Neural crest cell (in vitro differentiated cells): ENCODE measurements at regions not wholly inside any gene's neighbourhood (a gene's known extent, or its start where the extent isn't known, plus 50 kb on each side); places are given as distances from the start of the nearest gene placed in this dataset.

Experiments used
- DNase-seq: peaks from one replicate; pipeline ENCODE4 v3.0.0; 2021; ENCODE audit warnings: low read depth, mixed read lengths, low spot score
- H3K27ac Mint-ChIP-seq: one replicate; pipeline ENCODE4 v1.8.0; 2021; ENCODE audit warnings: mild to moderate bottlenecking, mixed read lengths; ENCODE audit not compliant: unreplicated experiment
- H3K27me3 Mint-ChIP-seq: 2 replicates; pipeline ENCODE4 v1.8.0; 2021; ENCODE audit warnings: low read depth, mild to moderate bottlenecking, mixed read lengths
- H3K36me3 Mint-ChIP-seq: 2 replicates; pipeline ENCODE4 v1.8.0; 2021; ENCODE audit warnings: low read depth, mild to moderate bottlenecking, mixed read lengths
- H3K4me1 Mint-ChIP-seq: 2 replicates; pipeline ENCODE4 v1.8.0; 2021; ENCODE audit warnings: mixed read lengths
- H3K4me3 Mint-ChIP-seq: one replicate; pipeline ENCODE4 v1.8.0; 2021; ENCODE audit warnings: mild to moderate bottlenecking, mixed read lengths
- H3K9me3 Mint-ChIP-seq: 2 replicates; pipeline ENCODE4 v1.8.0; 2021; ENCODE audit warnings: mixed read lengths
- TF ChIP-seq, protein P1 (sequence below): fragments of 200-600 bp; sonication (generic); conservative IDR thresholded peaks from 2 replicates; pipeline ENCODE4 v1.5.0; 2021; ENCODE audit warnings: antibody characterized with exemption, mild to moderate bottlenecking

- H3K27me3 Mint-ChIP-seq, result no peaks in the 10 kb centered on the region
- DNase-seq, result no peak
- H3K27ac Mint-ChIP-seq, result no peak overlapping the region
- peaks cover 17% of the 10 kb centered on the region for H3K4me1 Mint-ChIP-seq
- TF ChIP-seq, protein P1, sequence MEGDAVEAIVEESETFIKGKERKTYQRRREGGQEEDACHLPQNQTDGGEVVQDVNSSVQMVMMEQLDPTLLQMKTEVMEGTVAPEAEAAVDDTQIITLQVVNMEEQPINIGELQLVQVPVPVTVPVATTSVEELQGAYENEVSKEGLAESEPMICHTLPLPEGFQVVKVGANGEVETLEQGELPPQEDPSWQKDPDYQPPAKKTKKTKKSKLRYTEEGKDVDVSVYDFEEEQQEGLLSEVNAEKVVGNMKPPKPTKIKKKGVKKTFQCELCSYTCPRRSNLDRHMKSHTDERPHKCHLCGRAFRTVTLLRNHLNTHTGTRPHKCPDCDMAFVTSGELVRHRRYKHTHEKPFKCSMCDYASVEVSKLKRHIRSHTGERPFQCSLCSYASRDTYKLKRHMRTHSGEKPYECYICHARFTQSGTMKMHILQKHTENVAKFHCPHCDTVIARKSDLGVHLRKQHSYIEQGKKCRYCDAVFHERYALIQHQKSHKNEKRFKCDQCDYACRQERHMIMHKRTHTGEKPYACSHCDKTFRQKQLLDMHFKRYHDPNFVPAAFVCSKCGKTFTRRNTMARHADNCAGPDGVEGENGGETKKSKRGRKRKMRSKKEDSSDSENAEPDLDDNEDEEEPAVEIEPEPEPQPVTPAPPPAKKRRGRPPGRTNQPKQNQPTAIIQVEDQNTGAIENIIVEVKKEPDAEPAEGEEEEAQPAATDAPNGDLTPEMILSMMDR, result no peak
- H3K9me3 Mint-ChIP-seq, result no peaks in the 10 kb centered on the region
- H3K4me3 Mint-ChIP-seq, result no peak overlapping the region
- H3K36me3 Mint-ChIP-seq, result no peaks in the 10 kb centered on the region
Measured at GRCh38 chr12:94056419-94057158, 91.8 kb upstream of the PLXNC1 start.

DNA sequence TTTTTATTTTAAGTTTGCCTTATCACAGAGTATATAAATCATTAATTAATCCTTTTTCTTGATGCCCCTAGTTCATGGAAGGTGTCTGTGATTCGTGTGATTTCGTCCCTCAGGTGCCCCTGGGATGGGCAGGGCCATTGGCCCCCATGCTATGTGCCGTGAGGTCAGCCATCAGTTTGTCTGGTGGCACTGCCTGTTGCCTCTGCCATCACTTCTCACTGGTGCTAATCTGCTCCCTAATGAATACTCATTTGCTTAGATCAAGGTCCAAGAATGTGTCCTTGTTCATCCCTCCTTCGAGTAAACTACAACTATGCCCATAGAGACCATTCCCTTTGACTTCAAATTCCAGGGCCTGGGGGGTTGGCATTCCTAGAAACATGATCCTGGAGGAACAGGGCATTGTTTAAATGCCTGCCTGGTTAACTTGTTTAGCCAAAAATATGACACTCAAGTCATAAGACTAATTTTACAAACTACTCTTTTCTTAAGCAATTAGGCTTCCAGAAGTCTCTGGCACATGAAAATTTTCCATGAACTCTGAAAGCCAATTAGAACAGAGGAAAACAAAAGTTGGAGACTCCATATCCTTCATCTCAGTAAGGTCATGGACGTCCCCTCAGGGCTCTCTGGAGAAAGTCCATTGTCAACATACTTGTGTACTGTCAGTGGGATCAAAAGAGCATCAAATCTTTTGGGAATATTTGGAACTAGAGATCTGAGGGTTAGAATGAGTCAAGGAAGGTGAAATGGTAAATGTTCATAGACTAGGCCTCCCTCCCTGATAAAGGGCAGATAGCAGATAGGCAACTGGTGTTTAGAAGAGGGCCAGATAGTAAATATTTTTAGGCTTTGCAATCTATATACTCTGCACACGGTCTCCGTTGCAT is 90.9 kb upstream of the PLXNC1 start:
- TF ChIP-seq, protein P1, result no peak
- no peak overlapping the region for H3K4me3 Mint-ChIP-seq
- peaks cover 16% of the 10 kb centered on the region for H3K4me1 Mint-ChIP-seq
- no peak overlapping the region for H3K27ac Mint-ChIP-seq
- no peaks in the 10 kb centered on the region for H3K27me3 Mint-ChIP-seq
- H3K9me3 Mint-ChIP-seq, result no peaks in the 10 kb centered on the region
- DNase-seq, result no peak
- no peaks in the 10 kb centered on the region for H3K36me3 Mint-ChIP-seq

DNA sequence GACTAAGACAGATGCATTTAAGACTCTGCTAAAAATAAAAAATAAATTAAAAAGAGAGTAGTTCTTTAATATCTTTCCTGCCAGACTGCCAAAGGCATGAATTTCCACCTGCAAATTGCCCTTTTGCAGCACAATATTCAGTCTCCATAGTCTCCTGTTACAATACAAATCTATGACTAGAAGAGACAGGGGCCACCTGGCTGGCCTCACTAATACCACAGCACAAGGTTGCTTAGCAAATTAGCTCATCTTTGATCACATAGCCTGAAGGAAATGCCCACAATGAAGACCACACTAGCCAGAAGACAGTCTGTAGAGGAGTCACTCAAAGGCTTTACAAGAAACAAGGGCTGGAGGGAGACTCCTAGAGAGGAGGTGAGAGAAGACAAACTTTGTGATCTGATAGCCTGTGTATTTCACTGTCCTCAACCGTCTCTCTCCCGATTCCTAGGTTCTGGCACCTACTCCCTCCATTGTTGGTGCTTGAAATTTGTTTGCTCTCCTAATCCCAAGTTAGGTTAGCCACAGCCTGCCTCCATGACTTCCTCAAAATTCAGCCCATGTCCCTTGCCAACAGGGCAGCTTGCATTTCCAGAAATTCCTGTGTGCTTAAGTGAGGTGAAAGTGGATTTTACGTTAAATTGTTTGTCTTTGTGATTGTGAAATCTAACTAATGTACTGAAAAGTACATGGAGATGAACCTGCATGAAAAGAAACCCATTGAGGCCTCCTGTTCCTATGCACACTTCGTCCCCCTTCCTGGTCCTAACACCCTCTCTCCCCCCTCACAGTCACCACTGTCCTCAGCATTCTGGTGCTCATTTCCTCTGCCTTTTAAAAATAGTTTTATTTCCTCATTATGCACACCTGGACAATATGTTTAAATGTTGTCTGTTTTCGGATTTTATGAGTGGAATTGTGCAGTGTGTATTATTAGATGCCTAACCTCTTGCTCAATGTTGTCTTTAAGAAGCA is 88.7 kb upstream of the PLXNC1 start:
- Mint-ChIP-seq H3K27ac (no peak overlapping the region), H3K4me3 (no peak overlapping the region), H3K27me3 (no peaks in the 10 kb centered on the region), H3K9me3 (no peaks in the 10 kb centered on the region), H3K36me3 (no peaks in the 10 kb centered on the region), H3K4me1 (peaks cover 8% of the 10 kb centered on the region)
- DNase-seq, result no peak
- TF ChIP-seq, protein P1, result no peak

- no peaks in the 10 kb centered on the region for H3K9me3 Mint-ChIP-seq
- H3K27me3 Mint-ChIP-seq, result no peaks in the 10 kb centered on the region
- no peak overlapping the region for H3K27ac Mint-ChIP-seq
- peaks cover 7% of the 10 kb centered on the region for H3K4me1 Mint-ChIP-seq
- TF ChIP-seq, protein P1, result no peak
- no peak for DNase-seq
- H3K36me3 Mint-ChIP-seq, result peaks cover 3% of the 10 kb centered on the region
- H3K4me3 Mint-ChIP-seq, result no peak overlapping the region
Measured at GRCh38 chr12:94062194-94062593, 86.2 kb upstream of the PLXNC1 start.
